ENCODE measurements at regions not wholly inside any gene's neighbourhood (a gene's known extent, or its start where the extent isn't known, plus 50 kb on each side); places are given as distances from the start of the nearest gene placed in this dataset.

DNA sequence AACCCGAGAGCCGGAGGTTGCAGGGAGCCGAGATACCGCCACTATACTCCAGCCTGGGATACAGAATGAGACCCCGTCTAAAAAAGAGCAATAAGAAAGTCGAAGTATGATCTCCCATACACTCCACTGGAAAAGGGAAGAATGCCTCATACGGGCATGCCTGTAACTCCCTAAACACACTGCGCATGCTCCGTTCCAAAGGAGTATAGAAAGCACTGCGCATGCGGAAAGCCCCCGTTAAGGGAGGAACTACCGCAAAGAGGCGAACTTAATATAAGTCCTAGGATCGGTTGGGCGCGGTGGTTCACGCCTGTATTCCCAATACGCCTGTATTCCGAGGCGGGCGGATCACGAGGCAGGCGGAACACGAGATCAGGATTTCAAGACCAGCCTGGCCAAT is 313.1 kb upstream of the ERCC4 start:
- TF ChIP-seq, protein P1, sequence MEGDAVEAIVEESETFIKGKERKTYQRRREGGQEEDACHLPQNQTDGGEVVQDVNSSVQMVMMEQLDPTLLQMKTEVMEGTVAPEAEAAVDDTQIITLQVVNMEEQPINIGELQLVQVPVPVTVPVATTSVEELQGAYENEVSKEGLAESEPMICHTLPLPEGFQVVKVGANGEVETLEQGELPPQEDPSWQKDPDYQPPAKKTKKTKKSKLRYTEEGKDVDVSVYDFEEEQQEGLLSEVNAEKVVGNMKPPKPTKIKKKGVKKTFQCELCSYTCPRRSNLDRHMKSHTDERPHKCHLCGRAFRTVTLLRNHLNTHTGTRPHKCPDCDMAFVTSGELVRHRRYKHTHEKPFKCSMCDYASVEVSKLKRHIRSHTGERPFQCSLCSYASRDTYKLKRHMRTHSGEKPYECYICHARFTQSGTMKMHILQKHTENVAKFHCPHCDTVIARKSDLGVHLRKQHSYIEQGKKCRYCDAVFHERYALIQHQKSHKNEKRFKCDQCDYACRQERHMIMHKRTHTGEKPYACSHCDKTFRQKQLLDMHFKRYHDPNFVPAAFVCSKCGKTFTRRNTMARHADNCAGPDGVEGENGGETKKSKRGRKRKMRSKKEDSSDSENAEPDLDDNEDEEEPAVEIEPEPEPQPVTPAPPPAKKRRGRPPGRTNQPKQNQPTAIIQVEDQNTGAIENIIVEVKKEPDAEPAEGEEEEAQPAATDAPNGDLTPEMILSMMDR (IDR thresholded peaks at IDR 0.05; ENCODE audit: low read depth, low read length, missing control alignments) = no peak
- H3K4me3 ChIP-seq (ENCODE audit: low read depth, low read length) = no peak overlapping the region
- no peak for DNase-seq (ENCODE audit: low read depth)
- in situ Hi-C loops (cut with HindIII; ENCODE audit: low sequenced_read_pairs) = no loop called here

- in situ Hi-C loops (cut with HindIII; ENCODE audit: low sequenced_read_pairs) = no loop called here
- TF ChIP-seq, protein P1 (IDR thresholded peaks at IDR 0.05; ENCODE audit: low read depth, low read length, missing control alignments) = no peak
- H3K4me3 ChIP-seq (ENCODE audit: low read depth, low read length) = no peak overlapping the region
- DNase-seq (ENCODE audit: low read depth) = no peak
These were observed 312.7 kb upstream of the ERCC4 start for GRCh38 chr16:13607289-13607688.

DNA sequence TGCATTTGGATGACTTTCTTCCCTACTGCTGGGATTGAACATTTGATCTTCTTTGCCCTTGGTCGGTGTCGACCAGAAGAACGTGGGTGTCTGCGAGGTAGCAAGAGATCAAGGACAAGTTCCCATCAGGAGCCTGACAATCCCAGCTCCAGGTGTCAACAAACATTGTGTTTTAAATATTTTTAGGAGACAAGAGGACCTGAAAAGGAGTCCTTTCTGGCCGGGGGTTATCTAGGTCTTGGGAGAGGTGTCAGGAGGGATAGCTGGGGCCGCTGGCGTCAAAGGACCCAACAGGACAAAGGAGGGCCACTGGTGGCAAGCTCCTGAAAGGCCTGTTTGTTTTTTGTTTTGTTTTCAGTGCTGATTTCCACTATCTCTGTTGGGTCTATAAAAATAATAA is 308.4 kb upstream of the ERCC4 start:
- no peak for DNase-seq (ENCODE audit: low read depth)
- H3K4me3 ChIP-seq (ENCODE audit: low read depth, low read length) = no peak overlapping the region
- in situ Hi-C loops (cut with HindIII; ENCODE audit: low sequenced_read_pairs) = no loop called here
- TF ChIP-seq, protein P1 (IDR thresholded peaks at IDR 0.05; ENCODE audit: low read depth, low read length, missing control alignments) = no peak

DNA sequence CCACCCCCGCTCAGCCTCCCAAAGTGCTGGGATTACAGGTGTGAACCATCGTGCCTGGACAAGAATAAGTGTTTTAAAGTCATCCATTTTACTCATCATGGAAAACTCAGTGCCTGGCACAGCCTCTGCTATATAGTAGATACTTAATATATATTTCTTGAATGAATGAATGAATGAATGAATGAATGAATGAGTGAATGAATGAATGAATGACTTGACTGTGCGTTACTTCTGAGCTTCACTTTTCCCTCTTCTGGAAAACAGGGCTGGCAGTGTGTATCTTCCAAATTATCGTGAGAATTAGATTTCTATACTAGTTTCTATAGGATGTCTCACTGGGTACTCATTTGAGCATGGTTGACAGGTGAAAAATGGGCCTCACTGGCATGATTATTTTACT is 307.3 kb upstream of the ERCC4 start:
- no peak for DNase-seq (ENCODE audit: low read depth)
- H3K4me3 ChIP-seq (ENCODE audit: low read depth, low read length) = no peak overlapping the region
- TF ChIP-seq, protein P1 (IDR thresholded peaks at IDR 0.05; ENCODE audit: low read depth, low read length, missing control alignments) = no peak
- in situ Hi-C loops (cut with HindIII; ENCODE audit: low sequenced_read_pairs) = no loop called here

- TF ChIP-seq, protein P1 (IDR thresholded peaks at IDR 0.05; ENCODE audit: low read depth, low read length, missing control alignments) = no peak
- no peak for DNase-seq (ENCODE audit: low read depth)
- in situ Hi-C loops (cut with HindIII; ENCODE audit: low sequenced_read_pairs) = no loop called here
- H3K4me3 ChIP-seq (ENCODE audit: low read depth, low read length) = no peak overlapping the region
These were observed 306.8 kb upstream of the ERCC4 start for GRCh38 chr16:13613165-13613564.

DNA sequence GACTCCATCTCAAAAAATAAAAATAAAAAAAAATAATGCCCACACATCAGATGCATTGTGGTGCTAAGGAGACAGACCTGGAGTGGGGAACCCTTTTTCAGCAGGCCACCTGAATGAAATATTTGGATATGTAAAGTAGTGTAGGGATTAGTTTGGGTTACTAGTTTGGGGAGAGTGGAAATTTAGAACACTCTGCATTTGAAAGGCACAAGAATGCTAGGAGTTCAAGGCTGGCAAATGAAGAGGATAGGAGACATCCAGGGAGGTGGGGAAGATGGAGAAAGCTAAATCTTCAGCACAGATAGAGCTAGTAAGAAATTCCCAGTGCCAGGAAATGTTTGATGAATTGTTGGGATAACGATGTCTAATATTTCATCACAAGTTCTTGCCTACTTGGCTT is 298.3 kb upstream of the ERCC4 start:
- TF ChIP-seq, protein P1 (IDR thresholded peaks at IDR 0.05; ENCODE audit: low read depth, low read length, missing control alignments) = no peak
- in situ Hi-C loops (cut with HindIII; ENCODE audit: low sequenced_read_pairs) = no loop called here
- no peak overlapping the region for H3K4me3 ChIP-seq (ENCODE audit: low read depth, low read length)
- DNase-seq (ENCODE audit: low read depth) = no peak

GRCh38 chr16:13628156-13628555 is 291.8 kb upstream of the ERCC4 start:
- no peak overlapping the region for H3K4me3 ChIP-seq (ENCODE audit: low read depth, low read length)
- no peak for DNase-seq (ENCODE audit: low read depth)
- TF ChIP-seq, protein P1 (IDR thresholded peaks at IDR 0.05; ENCODE audit: low read depth, low read length, missing control alignments) = no peak
- in situ Hi-C loops (cut with HindIII; ENCODE audit: low sequenced_read_pairs) = no loop called here
